GM12872 (cell line): ENCODE measurements at regions not wholly inside any gene's neighbourhood (a gene's known extent, or its start where the extent isn't known, plus 50 kb on each side); places are given as distances from the start of the nearest gene placed in this dataset.

Source experiments
- CTCF ChIP-seq: IDR thresholded peaks from 3 replicates; pipeline ENCODE4 v1.5.1; 2011; ENCODE audit warnings: low read depth, mild to moderate bottlenecking, low read length, moderate library complexity; ENCODE audit not compliant: insufficient read depth

DNA sequence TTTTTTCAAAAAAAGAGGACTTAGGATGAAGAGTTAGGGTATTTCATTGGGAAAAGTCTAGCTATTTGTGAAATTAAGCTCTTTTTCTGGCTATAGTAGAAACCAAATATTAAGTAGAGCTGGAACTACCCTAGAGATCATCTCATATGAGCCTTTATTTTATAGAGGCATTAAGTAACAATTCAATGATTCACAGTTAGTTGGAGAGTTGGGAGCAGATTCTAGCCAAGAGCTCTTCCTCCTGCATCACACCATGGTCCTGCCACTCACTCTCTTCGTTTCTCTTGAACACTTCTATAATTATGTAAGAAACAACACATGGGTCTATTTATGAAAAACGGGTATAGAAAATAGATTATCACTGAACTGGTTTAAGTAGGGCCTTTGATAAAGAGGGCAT lies 76.1 kb upstream of the ANK3 start:
- no peak for TF ChIP-seq CTCF

DNA sequence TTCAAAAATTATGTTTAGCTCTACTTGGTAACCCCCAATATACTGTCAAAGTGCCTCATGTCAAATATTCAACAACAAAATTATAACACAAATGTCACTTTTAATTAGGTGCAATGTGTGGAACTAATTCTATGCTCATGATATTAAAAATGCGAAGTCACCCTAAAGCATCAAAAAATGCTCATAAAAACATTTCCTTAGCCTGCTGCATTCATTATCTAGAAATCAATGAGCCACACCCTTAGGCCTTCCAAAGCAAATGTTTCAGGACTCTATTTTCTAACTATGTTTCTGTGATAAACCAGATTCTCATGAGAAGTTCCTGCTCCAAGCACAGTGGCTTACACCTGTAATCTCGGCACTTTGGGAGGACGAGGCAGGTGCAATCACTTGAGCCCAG lies 75.0 kb upstream of the ANK3 start:
- no peak for TF ChIP-seq CTCF

DNA sequence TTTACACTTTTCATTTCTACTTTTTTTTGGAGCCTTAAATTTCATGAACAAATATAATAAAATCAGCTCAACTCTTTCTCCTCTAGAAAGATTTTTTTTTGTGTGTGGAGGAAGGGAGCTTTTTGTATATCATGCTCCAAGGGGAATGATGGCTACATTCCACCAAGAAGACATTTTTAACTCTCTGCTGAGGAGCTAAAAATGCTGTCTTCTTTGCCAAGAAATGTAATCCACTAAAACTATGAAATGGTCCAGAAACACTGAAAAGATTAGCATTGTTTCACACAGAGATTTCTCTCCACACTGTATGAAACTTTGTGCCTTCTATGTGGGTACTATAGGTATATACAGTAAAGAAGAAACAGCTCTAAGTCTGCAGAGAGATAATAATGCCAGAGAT lies 74.1 kb upstream of the ANK3 start:
- no peak for TF ChIP-seq CTCF

GRCh38 chr10:60461688-60462087 lies 72.0 kb upstream of the ANK3 start:
- no peak for TF ChIP-seq CTCF

GRCh38 chr10:60459701-60460457 lies 70.2 kb upstream of the ANK3 start:
- TF ChIP-seq CTCF: no peak

- no peak for TF ChIP-seq CTCF
Measured at GRCh38 chr10:60456053-60456452, 66.4 kb upstream of the ANK3 start.

- no peak for TF ChIP-seq CTCF
Measured at GRCh38 chr10:60454336-60454735, 64.7 kb upstream of the ANK3 start.
